A204.1 (cell line): ENCODE measurements at regions not wholly inside any gene's neighbourhood (a gene's known extent, or its start where the extent isn't known, plus 50 kb on each side); places are given as distances from the start of the nearest gene placed in this dataset.
"Not testable (repeated sequence)": the region's sequence is repeated elsewhere in the genome, so short reads cannot be mapped to it uniquely, and the experiment has no call there.

Source experiments
- FAIRE-seq: peaks from 2 replicates; lab custom pipeline; 2012; peaks lifted over from hg19 to GRCh38; lab: Jason Lieb, UNC

DNA sequence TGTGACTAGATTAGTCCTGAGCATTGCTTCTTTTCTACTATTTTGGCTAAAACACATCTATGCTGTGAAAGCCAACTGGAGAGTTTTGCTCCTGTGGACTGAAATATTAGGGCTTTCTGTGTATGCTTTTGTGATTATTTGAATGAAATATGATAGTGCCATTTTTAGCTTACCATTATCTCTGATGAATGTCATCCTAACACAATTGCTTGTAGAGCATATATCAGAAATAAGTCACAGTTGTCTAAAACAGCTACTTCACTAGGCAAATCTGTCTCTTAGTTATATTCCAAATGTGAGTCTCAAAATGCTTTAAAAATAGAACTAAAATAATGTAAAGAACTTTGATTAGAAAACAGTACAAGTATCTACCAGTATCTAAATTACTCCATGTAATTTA lies 401.4 kb upstream of the PTCHD4 start:
- FAIRE-seq: peak; percentile 37

DNA sequence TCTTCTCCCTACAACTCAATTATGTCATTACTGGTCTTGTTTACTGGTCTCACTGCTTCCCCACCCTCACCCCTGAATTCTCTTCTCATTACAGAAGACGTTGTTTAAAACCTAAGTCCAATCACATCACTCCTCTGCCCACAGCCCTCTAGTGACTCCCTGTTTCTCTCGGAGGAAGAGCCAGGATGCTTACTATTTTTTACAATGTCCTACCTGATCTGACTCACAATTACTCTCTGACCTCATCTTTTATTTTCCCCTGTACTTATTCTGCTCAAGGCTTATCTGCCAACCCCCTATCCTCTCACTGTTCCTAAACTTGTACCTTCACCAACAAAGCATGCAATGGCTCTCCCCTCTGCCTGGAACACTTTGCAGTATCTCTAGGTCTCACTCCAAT lies 400.4 kb upstream of the PTCHD4 start:
- FAIRE-seq: no peak

DNA sequence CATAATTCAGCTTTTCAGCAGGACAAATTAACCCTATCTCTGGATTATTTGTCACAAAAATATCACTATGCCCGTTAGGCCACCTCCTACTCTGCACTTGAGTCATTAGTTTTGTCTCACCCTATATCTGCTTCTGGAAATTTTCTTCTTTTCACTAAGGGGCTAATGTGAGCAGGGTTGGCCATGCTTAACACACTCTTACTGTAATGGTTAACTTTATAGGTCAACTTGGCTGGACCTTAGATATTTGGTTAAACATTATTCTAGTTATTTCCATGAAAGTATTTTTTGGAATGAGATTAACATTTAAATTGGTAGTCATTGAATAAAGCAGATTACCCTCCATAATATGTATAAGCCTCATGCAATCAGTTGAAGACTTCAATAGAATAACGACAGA lies 394.6 kb upstream of the PTCHD4 start:
- no peak for FAIRE-seq

DNA sequence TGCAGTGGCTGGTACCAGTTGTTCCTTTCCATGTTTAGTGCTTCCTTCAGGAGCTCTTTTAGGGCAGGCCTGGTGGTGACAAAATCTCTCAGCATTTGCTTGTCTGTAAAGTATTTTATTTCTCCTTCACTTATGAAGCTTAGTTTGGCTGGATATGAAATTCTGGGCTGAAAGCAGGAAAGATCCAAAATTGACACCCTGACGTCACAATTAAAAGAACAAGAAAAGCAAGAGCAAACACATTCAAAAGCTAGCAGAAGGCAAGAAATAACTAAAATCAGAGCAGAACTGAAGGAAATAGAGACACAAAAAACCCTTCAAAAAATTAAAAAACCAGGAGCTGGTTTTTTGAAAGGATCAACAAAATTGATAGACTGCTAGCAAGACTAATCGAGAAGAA lies 382.4 kb upstream of the PTCHD4 start:
- not testable (repeated sequence) for FAIRE-seq

DNA sequence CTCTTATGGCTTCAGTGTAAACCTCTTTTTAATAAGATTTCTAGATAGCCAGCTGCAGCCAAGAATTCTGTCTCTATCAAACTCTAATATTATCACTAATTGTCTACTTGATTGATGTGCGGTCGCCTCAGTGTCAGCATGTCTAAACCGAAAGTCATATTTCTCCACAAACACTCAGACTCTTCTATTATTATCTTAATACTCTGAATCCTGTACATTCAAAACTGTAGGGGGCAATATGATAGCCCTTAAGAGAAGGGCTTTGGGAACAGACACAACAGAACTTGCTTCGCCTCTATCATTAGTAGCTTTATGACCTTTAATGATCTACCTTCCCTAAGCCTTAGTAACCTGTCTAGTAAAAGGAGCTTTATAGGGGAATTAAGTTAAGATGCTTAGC lies 379.7 kb upstream of the PTCHD4 start:
- FAIRE-seq: no peak

DNA sequence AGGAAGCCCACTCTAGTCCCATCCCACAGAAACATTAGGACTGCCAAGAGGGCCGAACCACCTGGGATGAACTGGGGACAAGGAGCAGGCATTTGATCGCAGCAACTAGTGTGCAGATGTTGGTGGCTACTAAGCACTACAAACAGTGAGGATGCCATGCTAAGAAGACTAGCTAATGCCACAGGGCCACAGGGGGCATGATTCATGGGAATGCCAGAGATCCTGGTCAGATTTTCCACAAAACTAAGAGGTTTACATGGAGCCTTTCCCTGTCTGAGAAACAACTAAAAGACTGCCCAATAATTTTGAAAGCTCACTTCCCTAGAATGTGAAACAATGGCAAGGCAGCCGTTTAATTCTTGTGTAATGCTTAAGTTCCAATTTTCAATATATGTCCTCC lies 375.9 kb upstream of the PTCHD4 start:
- FAIRE-seq: no peak

DNA sequence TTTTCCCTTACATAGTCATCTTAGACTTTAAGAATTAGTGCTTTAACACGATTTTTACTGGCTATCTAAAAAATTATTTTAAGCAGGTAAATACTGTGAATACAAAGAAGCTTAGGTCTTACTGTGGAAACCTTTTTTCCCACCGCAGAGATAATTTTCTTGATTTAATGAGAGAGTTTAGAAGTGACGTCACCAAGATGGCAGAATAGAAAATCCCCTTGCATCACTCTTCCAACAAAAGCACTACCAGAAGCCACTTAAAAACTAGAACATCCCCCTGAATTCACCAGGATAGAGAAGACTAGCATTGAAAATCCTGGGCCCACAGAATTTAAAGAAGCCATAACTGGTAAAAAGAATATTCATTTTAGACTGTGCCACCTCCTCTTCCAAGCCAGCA lies 375.4 kb upstream of the PTCHD4 start:
- no peak for FAIRE-seq

DNA sequence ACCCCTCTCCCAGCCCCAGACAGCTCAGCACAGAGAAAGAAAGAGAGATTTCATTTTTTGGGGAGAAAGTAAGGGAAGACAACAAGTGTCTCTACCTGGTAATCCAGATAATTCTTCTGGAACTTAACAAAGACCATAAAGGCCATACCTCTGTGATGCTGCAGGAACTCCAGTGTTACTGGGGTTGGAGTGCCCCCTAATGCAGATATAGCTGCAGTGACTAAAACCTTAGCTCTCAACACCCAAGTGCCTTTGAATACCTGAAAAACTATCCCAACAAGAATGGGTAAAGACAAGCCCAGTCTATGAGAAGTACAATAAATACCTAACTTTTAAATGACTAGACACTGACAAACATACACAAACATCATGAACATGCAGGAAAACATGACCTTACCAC lies 365.3 kb upstream of the PTCHD4 start:
- FAIRE-seq: no peak

DNA sequence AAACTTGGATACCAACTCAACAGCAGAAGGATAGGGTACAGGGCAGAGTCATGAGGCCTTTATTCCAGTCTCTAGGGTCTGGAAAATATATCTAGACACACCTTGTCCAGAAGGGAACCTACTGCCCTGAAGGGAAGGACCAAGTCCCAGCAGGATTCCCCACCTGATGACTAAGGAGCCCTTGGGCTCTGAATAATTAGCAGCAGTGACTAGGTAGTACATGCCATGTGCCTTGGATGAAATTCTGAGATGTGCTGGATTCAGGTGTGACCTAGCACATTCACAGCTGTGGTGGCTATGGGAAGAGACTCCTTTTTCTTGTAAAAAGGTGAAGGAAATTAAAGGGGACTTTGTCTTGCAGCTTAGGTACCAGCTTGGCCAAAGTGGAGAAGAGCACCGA lies 364.3 kb upstream of the PTCHD4 start:
- no peak for FAIRE-seq

DNA sequence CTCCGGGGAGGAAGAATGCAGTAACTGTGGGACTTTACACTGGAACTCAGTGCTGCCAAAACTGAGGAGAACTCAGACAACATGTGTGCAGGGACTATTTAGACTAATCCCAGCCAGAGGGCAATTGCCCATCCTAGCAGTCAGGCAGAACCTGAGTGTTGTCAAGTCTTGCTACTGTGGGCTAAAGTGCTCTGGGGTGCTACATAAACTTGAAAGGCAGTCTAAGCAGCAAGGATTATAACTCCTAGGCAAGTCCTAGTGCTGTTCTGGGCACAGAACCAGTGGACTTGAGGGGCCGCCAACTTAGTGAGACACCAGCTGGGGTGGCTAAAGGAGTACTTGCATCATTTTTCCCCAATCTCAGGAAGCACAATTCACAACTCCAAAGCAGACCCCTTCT lies 363.8 kb upstream of the PTCHD4 start:
- no peak for FAIRE-seq

DNA sequence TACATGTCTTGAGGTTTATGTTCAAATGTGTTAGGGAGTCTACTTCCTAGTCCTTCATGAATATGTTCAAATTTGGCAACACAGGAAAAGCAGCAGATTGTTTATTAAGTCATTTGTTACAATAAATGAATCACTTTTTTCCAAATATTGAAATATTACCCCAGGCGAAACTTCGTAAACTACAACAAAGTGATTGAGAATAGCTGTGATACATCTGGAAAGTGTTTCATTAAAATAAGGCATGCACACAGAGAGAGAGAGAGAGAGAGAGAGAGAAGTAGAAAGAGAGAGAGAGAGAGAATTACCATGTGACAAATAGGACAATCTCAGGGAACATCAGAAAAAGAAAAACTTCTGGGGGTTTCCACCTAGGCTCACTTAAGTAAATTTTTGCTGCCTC lies 363.1 kb upstream of the PTCHD4 start:
- no peak for FAIRE-seq

DNA sequence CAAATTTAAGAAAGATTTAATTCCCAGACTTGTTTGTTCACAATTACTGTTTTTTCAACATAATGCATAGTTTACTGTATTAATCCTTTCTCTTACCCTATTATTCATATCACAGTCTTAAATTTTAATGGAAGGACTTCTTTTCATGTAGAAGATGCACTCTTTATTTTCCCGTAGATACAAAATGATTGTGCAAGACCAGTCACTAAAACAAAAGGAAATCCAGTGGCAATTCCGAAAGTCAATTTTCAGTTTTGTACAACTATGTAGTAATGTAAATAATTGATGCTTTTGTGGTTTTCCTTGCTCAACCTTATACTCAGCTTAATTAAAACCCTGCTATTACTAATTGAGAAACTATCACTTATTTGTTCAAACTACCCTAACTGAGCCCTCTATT lies 361.5 kb upstream of the PTCHD4 start:
- FAIRE-seq: no peak

DNA sequence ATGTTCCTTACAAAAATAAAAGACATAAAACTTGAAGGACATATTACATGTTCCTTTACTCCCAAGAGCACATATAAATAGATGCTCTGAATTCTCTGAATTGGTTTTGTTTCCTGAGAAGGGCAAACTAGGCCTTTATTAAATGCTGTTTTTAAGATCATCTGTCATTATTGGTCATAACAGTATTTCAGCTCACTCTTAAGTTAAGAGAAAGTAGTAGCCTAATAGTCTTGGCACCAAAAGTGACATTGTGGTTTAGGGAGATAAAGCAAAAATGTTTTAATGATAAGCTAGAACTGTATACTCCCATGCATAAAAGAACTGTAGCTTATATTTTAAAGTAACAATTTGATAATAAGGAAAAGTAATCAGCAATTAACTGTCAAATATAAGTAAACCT lies 361.1 kb upstream of the PTCHD4 start:
- FAIRE-seq: no peak

DNA sequence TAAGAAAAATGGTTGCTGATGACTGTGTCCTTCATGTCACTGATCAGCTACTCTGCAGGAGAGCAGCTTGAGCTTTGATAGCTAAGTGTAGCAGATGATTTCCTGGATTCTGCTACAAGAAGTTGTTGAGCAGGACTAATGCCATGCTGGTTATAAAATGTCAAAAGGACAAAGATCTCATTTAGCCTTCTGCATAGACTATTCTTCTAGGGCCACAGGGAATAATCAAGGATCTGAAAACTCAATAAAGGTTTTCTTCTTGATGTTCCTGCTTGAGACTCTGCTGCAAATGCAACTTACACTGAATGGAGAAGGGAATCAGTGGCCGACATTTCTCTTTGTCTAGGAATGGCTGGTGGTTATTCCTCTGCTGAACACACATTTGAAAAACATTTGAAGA lies 360.3 kb upstream of the PTCHD4 start:
- no peak for FAIRE-seq

DNA sequence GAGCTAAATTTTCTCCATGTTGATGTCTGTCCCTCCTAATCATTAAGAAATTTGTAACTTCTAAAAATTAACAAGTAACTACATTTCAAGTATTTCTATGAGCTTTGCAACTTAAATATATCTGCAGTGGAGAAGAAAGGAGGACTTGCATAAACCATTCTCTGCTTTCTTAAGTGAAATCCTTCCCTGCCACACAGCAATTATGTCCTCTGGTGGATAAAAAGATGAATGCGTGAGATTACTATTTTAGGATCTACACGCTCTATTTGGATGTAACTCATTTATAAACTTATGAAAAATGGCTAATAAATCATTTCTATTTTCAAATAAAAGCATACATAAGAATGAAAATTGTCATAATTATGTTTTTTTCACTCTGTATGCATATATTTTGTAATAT lies 338.0 kb upstream of the PTCHD4 start:
- FAIRE-seq: no peak

DNA sequence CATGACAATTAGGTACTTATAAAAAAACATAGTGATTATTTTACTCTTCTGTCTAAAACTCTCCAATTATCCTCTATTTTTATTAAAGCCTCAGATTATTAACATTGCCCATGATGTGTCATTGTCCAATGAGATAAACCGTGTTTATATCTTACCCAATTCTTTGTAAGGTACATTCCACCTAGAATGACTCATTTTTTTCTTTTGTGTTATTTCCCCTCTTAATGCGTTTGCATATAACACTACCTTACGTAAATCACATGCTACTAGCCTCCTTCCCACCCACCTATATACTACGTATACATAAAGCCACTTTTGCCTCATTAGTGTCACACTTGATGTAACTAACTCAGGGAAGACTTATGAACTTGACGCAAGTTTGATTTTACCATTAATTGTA lies 336.3 kb upstream of the PTCHD4 start:
- FAIRE-seq: no peak

DNA sequence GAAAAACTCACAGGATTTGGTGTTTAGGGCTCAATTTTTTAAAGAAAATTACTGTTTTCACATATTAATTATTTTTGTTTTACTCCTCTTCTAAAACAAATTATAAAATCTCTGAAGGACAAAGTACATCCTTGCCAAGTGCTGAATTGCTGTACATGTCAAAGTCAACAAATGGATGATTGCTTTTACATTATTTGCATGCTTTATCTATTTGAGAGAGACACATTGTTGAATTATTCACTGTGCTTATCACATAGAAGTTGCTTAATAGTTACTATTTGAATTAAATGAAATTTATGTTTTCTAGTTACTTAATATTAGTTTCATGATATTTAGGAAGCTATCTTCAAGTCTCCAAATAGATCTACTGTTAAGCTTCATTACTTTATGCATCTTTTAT lies 318.6 kb upstream of the PTCHD4 start:
- FAIRE-seq: no peak

DNA sequence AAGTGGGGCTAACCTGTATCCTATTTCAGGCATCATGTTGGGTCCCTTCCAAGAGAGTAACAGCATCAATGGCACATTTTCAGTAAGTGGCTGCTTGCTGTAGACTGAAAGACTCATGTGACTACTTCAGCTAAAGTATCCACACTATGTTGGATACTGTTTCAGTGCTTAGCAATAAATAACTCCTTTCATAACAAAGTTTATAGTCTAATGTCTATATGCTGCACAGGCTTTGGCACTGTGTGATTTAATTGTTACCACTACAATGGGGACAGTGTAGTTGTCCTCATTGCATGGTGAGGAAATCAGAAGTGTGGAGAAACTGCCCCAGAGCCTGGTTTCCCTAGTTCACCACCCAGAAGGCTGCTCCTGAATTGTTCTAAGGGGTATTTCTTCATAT lies 318.0 kb upstream of the PTCHD4 start:
- FAIRE-seq: no peak

DNA sequence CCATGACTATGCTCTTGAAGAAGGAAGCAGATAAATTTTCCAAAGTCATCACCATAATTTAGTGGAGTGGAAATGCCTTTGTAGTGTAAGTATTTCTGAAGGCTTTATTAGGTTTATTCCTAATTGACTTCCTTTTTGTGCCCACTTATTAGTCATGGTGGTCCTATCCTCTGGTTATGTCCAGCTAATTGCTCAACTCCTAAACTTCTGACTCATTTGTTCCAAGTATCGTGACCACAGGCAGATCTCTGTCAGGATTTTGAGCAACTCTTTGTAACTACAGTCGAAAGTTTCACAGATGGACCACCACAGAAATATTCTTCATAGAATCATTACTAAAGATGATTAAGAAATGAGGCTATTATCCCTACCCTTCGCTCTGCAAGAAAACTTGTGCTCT lies 315.6 kb upstream of the PTCHD4 start:
- no peak for FAIRE-seq

DNA sequence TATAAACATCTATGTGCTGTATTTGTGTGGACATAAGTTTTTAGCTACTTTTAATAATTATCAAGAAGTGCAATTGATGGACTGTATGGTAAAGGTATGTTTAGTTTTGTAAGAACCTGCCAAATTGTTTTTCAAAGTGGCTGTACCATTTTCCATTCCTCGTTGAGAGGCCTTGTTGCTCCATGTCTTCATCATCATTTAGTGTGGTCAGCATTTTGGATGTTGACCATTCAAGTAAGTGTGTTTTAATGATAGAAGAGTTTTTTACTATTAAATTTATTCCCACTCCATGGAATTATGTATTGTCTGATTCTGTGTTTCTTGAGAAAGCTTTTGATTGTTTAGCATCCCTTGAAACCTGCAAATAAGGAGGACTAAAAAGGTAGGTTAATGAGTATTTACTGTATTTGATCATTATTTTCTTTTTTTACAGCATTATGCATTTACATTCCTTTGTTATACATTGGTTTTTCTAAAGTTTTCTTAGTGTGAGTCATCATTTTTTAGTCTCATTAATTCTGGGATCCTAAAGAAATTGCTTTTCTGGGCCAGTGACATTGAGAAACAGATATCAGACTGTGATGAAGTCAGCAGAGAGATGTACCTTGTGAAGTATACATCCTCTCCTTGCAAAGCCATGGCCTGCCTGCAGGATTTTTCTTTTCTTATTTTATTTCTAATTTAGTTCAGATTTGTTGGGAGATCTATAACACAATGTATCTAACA lies 312.8 kb upstream of the PTCHD4 start:
- FAIRE-seq: no peak

DNA sequence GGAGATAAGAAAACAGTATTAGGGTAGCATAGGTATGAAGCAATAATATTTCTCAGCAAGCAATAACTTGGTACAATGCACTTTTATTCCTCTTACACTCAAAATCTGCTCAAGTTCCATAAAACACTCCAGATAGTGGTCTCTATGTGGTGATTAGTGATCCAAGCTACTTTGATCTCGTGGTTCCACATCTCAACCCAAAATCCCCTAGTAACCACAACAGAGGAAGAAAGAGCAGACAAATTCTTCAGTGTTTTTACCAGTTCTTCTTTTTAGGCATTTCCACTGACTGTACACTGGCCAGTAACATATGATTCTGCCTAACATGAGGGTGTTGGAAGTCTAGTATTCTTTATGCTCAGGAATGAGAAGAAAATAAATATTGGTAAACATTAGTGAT lies 309.0 kb upstream of the PTCHD4 start:
- FAIRE-seq: no peak

DNA sequence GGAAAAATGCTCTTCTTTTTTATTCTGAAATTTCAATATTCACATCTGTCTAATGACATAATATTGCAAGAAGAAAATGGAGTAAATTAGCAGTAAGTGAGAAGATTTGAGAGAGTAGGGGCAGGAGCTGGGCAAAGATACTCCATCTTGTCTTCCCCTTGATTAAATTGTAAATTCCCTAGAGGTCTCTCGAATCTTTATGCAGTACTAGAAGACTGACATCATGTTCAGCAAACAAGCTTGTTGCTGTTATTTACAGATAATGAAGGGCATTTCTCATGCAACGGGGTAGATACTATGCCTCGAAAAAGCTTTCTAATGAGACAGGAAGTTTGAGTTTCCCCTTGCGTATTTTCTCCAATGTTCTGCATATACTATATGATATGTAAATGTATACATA lies 306.9 kb upstream of the PTCHD4 start:
- no peak for FAIRE-seq

DNA sequence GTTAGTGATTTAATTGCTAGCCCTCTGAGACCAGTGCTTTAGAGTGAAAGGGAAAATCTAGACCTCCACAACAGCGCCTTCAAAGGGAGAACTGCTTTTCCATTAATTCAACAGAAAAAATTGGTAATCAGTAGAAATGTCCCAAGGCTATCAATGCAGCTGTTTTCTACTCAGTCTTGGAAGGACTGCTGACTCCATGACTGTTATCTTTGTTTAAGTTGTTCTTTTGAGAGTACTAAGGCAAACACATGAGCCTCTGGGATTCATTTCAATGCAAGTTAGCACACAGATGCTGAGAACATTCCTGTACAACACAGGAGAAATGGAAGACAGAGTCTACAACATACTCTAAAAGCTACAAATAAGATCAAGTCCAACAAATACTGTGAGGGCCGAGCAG lies 301.7 kb upstream of the PTCHD4 start:
- no peak for FAIRE-seq

DNA sequence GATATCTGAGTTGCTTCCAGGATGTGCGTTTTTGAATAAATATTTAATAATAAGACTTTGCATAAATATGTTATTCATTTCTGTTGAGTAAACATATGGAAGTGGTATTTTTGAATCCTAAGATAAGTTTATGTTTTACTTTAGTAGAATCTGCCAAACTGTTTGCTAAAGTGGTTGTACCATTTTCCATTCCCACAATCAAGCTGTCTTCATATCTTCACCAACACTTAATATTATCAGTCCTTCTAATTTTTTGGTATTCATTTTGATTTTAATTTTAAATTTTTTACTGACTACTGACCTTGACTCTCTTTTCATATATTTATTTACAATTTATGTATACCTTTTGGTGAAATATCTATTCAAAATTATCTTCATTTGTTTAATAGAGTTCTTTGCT lies 293.9 kb upstream of the PTCHD4 start:
- no peak for FAIRE-seq

DNA sequence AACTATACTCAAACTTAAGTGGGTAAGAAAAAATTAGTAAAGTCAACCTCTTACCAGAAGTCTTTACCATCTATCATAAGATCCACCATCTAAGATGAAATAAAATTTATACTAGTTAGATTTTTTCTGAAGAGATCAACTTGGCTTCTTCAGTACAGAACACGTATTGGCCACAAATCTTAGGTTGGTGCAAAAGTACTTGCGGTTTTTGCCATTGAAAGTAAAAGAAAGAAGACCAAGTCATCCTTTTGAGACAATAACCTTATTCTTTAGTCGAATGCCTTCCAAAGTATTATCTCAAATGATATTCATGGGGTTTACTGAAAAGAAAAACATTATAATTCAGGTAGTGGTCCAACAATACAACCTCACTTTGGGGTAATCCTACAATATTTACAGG lies 292.6 kb upstream of the PTCHD4 start:
- no peak for FAIRE-seq
